ENCODE measurements at regions not wholly inside any gene's neighbourhood (a gene's known extent, or its start where the extent isn't known, plus 50 kb on each side); places are given as distances from the start of the nearest gene placed in this dataset.

DNA sequence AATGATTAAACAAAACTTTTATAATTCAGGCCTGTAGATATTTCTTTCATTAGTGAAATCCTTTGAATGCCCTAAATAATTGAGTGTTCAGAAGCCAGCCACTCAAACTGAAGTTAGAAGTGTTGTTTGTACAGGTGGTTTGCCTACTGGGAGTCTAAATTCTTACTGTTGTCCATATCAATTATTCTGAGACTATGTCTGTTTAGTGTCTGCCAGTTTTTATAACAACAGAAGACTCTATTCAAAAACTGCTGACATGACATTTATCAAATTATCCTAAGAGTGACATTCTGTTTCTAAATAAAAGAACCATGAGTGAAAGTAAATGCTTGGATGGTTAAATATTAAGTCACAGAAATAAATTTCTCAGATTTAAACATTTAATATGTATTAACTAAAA, 375.1 kb downstream of the FAT4 start:
- H3K36me3 ChIP-seq (replicated peaks; ENCODE audit: control insufficient read depth, insufficient read depth, low read length) = no peaks in the 10 kb centered on the region
- H3K27me3 ChIP-seq (ENCODE audit: control insufficient read depth, insufficient read depth, low read length) = no peaks in the 10 kb centered on the region
- H3K4me3 ChIP-seq (ENCODE audit: insufficient read depth, low read depth, low read length) = no peak overlapping the region
- no peak for DNase-seq

DNA sequence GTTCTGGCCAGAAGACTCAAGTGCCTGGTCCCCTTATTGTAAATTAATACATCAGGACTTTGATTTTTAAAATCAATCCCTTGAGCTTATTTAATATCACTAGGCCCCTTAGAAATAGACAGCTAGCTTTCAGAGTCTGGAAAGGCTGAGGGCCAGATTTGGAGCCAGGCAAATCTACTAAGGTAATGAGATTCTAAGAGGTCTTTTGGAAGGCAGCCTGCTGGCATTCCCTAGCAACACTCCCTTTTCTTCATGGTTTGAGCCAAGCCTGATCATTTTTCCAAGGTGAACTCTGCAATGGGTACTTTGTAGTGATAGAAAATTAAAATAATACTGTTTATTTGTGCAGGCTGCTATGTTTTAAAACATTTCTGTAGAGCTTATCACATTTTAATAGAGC, 378.5 kb downstream of the FAT4 start:
- Histone ChIP-seq H3K36me3 (replicated peaks; ENCODE audit: control insufficient read depth, insufficient read depth, low read length) (no peaks in the 10 kb centered on the region), H3K4me3 (ENCODE audit: insufficient read depth, low read depth, low read length) (no peak overlapping the region), H3K27me3 (ENCODE audit: control insufficient read depth, insufficient read depth, low read length) (no peaks in the 10 kb centered on the region)
- no peak for DNase-seq

DNA sequence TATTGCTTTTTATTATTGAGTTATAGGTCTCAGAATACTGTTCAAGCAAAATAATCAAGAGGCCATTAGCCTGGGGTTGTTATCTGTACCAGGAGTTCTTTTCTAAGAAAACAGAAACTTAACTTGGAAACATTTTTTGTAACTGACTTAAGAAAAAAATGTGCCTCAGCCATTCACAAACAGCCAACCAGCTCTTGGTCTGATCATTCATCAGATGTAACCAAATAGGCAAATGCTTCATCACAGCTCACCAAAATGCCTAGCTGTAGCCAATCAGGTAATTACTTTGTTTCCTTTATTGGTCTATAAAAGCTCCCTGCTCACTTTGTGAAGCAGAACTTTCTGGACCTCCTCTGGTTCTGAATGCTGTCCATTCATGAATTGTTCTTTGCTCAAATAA, 387.7 kb downstream of the FAT4 start:
- H3K4me3 ChIP-seq (ENCODE audit: insufficient read depth, low read depth, low read length) = no peak overlapping the region
- no peak for DNase-seq

GRCh38 chr4:125703443-125703842, 388.7 kb downstream of the FAT4 start:
- DNase-seq = no peak
- Histone ChIP-seq H3K27me3 (ENCODE audit: control insufficient read depth, insufficient read depth, low read length) (no peaks in the 10 kb centered on the region), H3K36me3 (replicated peaks; ENCODE audit: control insufficient read depth, insufficient read depth, low read length) (no peaks in the 10 kb centered on the region), H3K4me3 (ENCODE audit: insufficient read depth, low read depth, low read length) (no peak overlapping the region)

More for the DNA sequence above, 387.7 kb downstream of the FAT4 start:
- Histone ChIP-seq H3K36me3 (replicated peaks; ENCODE audit: control insufficient read depth, insufficient read depth, low read length) (no peaks in the 10 kb centered on the region), H3K27me3 (ENCODE audit: control insufficient read depth, insufficient read depth, low read length) (no peaks in the 10 kb centered on the region)

- H3K36me3 ChIP-seq (replicated peaks; ENCODE audit: control insufficient read depth, insufficient read depth, low read length) = no peaks in the 10 kb centered on the region
- no peak for DNase-seq
- H3K27me3 ChIP-seq (ENCODE audit: control insufficient read depth, insufficient read depth, low read length) = no peaks in the 10 kb centered on the region
- H3K4me3 ChIP-seq (ENCODE audit: insufficient read depth, low read depth, low read length) = no peak overlapping the region
These were observed 390.0 kb downstream of the FAT4 start for GRCh38 chr4:125704726-125705125.

DNA sequence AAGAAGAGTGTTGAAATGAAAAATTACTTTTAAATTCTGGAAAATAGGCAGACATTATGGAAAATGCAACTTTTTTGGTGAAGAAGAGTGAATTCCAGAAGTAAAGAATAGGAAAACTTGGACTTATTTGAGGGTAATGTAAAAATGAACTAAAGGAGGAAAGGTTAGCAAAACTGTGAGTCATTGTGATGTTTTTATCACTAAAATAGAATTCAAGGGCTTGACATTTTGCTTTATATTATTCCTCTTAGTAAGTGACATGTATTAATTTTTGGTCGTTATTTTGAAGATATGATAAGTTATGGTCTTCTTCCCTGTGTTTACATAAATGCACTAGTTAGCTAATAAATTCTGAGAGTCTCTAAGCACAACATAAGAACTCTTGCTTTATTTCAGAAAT, 390.9 kb downstream of the FAT4 start:
- Histone ChIP-seq H3K4me3 (ENCODE audit: insufficient read depth, low read depth, low read length) (no peak overlapping the region), H3K27me3 (ENCODE audit: control insufficient read depth, insufficient read depth, low read length) (no peaks in the 10 kb centered on the region), H3K36me3 (replicated peaks; ENCODE audit: control insufficient read depth, insufficient read depth, low read length) (no peaks in the 10 kb centered on the region)
- no peak for DNase-seq

DNA sequence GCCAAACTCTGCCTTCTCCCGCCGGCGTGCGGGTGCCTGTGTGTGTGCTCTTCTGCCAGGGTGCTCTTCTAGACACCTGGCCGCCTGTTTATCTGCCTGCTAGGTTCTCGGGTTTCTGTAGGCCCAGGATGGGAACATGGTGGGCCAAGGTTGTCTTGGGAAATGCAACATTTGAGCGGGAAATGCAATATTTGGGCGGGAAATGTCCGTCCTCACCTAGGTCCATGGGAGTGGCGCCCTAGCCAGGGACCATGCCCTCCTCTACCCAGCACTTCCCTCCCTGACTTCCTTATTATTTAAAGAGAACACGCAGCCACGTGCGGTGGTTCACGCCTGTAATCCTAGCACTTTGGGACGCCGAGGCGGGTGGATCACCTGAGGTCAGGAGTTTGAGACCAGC, 392.6 kb downstream of the FAT4 start:
- Histone ChIP-seq H3K36me3 (replicated peaks; ENCODE audit: control insufficient read depth, insufficient read depth, low read length) (no peaks in the 10 kb centered on the region), H3K4me3 (ENCODE audit: insufficient read depth, low read depth, low read length) (no peak overlapping the region), H3K27me3 (ENCODE audit: control insufficient read depth, insufficient read depth, low read length) (no peaks in the 10 kb centered on the region)
- DNase-seq = no peak

GRCh38 chr4:125710766-125711165, 396.0 kb downstream of the FAT4 start:
- no peaks in the 10 kb centered on the region for H3K27me3 ChIP-seq (ENCODE audit: control insufficient read depth, insufficient read depth, low read length)
- H3K4me3 ChIP-seq (ENCODE audit: insufficient read depth, low read depth, low read length) = no peak overlapping the region
- DNase-seq = no peak
- no peaks in the 10 kb centered on the region for H3K36me3 ChIP-seq (replicated peaks; ENCODE audit: control insufficient read depth, insufficient read depth, low read length)

DNA sequence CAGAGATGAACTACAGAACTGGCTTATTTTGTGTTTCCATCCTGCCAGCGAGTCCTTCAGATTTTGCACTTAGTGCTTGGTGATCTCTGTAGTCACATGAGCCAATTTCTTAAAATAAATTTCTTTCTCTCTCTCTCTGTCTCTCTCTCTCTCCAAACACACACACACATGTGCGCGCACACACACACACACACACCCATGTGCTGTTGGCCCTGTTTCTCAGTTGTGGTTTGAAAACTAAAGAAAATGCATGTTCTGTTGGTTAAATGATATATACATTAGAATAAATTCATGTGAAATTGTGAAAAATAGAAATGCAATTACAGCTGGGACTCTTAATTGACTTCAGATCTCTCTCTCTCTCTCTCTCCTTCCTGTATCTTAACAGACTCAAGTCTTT, 399.3 kb downstream of the FAT4 start:
- H3K27me3 ChIP-seq (ENCODE audit: control insufficient read depth, insufficient read depth, low read length) = no peaks in the 10 kb centered on the region
- H3K4me3 ChIP-seq (ENCODE audit: insufficient read depth, low read depth, low read length) = no peak overlapping the region
- H3K36me3 ChIP-seq (replicated peaks; ENCODE audit: control insufficient read depth, insufficient read depth, low read length) = no peaks in the 10 kb centered on the region
- no peak for DNase-seq

DNA sequence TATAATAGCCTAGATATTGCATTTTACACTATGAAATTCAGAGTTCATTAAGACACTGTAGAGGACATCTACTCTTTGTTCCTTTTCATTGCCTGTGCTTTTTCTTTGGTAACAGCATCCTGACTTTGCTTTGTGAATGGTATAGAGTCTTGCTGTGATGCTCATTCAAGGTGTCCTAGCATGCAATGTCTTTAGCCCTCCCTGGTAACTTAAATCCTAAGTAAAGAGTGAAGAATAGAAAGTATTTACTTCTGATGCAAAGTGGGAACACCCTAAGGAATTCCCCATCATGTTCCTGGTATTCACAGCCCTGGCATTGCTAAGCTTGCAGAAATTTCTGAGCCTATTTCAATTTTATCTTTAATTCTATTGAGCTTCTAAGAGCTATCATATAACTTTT, 400.1 kb downstream of the FAT4 start:
- Histone ChIP-seq H3K4me3 (ENCODE audit: insufficient read depth, low read depth, low read length) (no peak overlapping the region), H3K27me3 (ENCODE audit: control insufficient read depth, insufficient read depth, low read length) (no peaks in the 10 kb centered on the region), H3K36me3 (replicated peaks; ENCODE audit: control insufficient read depth, insufficient read depth, low read length) (no peaks in the 10 kb centered on the region)
- peak; percentile 48 for DNase-seq

DNA sequence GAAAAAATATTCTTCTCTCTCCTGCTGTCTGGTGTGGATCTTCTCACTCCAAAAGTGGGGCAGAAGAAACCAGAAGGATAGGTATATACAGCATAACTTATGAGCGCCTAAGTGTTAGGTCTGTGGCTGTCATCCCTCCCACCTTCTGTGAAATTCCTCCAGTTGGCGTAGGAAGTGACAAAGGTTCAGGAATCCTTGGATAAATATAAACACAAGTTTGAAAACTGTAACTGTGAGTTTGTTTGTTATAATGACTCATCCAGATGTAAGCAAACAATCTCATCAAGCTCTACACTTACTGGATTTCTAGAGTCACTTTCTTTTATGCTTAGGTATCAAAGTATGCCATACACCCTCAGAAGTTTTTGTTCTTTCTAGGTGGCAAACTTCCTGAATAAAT, 405.2 kb downstream of the FAT4 start:
- Histone ChIP-seq H3K27me3 (ENCODE audit: control insufficient read depth, insufficient read depth, low read length) (no peaks in the 10 kb centered on the region), H3K36me3 (replicated peaks; ENCODE audit: control insufficient read depth, insufficient read depth, low read length) (no peaks in the 10 kb centered on the region), H3K4me3 (ENCODE audit: insufficient read depth, low read depth, low read length) (no peak overlapping the region)
- no peak for DNase-seq

- DNase-seq = no peak
- no peaks in the 10 kb centered on the region for H3K36me3 ChIP-seq (replicated peaks; ENCODE audit: control insufficient read depth, insufficient read depth, low read length)
- no peaks in the 10 kb centered on the region for H3K27me3 ChIP-seq (ENCODE audit: control insufficient read depth, insufficient read depth, low read length)
- H3K4me3 ChIP-seq (ENCODE audit: insufficient read depth, low read depth, low read length) = no peak overlapping the region
These were observed 407.3 kb downstream of the FAT4 start for GRCh38 chr4:125722009-125722408.

DNA sequence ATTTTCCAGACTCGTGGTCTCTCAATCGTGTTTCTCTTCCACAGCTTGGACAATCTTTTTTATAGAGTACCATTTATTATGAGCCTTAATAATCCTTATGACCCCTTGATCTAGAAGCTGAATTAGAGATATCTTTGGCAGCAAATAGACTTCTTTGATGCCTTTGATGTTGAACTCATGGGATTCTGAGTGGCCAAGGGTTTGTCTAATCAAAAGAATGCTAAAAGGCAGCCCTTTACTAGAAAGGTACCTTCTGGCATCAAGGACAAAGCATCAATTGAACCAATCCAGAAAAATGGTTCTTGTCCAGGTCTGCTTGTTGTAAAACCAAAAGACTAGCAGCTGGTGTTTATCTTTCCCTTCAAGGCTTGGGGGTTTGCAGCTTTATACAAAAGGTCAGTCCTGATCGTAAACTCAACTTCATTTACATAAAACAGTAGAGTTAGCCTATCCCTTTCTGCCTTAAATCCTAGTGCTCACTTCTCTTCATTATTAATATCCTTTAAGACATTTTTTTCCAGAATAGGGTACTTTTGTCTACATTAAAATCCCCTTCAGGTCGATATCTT, 411.3 kb downstream of the FAT4 start:
- Histone ChIP-seq H3K36me3 (replicated peaks; ENCODE audit: control insufficient read depth, insufficient read depth, low read length) (no peaks in the 10 kb centered on the region), H3K4me3 (ENCODE audit: insufficient read depth, low read depth, low read length) (no peak overlapping the region), H3K27me3 (ENCODE audit: control insufficient read depth, insufficient read depth, low read length) (no peaks in the 10 kb centered on the region)
- DNase-seq = no peak

GRCh38 chr4:125727931-125728330, 413.2 kb downstream of the FAT4 start:
- no peaks in the 10 kb centered on the region for H3K36me3 ChIP-seq (replicated peaks; ENCODE audit: control insufficient read depth, insufficient read depth, low read length)
- H3K4me3 ChIP-seq (ENCODE audit: insufficient read depth, low read depth, low read length) = no peak overlapping the region
- no peak for DNase-seq
- no peaks in the 10 kb centered on the region for H3K27me3 ChIP-seq (ENCODE audit: control insufficient read depth, insufficient read depth, low read length)

- Histone ChIP-seq H3K36me3 (replicated peaks; ENCODE audit: control insufficient read depth, insufficient read depth, low read length) (no peaks in the 10 kb centered on the region), H3K27me3 (ENCODE audit: control insufficient read depth, insufficient read depth, low read length) (no peaks in the 10 kb centered on the region), H3K4me3 (ENCODE audit: insufficient read depth, low read depth, low read length) (no peak overlapping the region)
- peak; percentile 19 for DNase-seq
These were observed 413.8 kb downstream of the FAT4 start for GRCh38 chr4:125728568-125728967.

DNA sequence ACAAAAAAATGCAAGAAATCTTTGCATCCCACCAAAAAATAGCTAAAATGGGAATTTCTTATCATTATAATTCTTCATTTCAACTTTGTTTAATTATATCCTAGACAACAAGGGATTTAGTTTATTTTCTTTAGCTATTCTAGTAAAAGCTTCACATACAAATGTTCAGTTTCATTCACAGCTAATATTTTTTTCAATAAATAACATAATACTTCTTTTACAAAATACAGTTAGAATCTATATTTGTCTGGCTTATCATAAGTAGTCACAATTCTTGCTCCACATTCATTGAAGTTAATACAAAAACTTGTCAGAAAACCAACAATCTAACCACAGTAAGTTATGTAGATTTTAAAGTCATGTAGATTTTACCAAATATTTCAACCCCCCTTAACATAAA, 414.4 kb downstream of the FAT4 start:
- Histone ChIP-seq H3K27me3 (ENCODE audit: control insufficient read depth, insufficient read depth, low read length) (no peaks in the 10 kb centered on the region), H3K36me3 (replicated peaks; ENCODE audit: control insufficient read depth, insufficient read depth, low read length) (no peaks in the 10 kb centered on the region), H3K4me3 (ENCODE audit: insufficient read depth, low read depth, low read length) (no peak overlapping the region)
- no peak for DNase-seq

Data from H7 (cell line).